ENCODE measurements at regions not wholly inside any gene's neighbourhood (a gene's known extent, or its start where the extent isn't known, plus 50 kb on each side); places are given as distances from the start of the nearest gene placed in this dataset.

DNA sequence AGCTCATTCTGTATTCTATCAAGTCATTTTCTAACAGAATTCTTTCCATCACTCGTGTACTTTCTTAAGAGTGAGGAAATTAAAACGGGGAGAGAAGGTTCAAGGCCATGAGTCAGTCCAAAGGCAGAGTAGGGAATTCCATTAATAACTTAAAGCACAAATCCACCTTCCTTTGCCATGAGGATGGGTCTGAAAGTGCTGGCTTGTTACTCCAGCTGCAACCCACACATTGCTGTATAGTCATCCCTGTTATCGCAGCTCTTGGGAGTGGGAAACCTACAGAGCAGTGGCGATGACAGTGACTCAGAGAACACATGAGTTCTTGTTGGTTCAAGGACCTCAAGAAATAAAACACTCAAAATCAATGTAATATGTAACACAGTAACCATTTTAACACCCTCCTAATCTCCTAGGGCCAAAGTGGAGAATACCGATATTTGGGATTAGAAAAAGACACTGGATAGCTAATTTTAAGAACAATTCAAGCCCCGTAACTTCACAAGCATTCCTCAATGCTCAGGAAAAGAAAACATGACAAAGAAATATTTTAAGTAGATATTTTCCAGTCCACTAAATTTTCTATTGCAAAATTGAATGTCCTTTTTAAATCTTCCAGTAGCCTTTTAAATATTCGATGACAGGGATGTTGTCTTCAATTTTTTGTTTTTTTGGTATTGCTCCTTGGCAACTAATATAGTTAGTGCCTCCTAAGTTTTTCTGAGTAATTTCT is 179.9 kb upstream of the THBS1 start:
- no peak for TF ChIP-seq POLR2AphosphoS5 (IDR thresholded peaks at IDR 0.05; ENCODE audit: low read depth, low read length)
- TF ChIP-seq, protein P1, sequence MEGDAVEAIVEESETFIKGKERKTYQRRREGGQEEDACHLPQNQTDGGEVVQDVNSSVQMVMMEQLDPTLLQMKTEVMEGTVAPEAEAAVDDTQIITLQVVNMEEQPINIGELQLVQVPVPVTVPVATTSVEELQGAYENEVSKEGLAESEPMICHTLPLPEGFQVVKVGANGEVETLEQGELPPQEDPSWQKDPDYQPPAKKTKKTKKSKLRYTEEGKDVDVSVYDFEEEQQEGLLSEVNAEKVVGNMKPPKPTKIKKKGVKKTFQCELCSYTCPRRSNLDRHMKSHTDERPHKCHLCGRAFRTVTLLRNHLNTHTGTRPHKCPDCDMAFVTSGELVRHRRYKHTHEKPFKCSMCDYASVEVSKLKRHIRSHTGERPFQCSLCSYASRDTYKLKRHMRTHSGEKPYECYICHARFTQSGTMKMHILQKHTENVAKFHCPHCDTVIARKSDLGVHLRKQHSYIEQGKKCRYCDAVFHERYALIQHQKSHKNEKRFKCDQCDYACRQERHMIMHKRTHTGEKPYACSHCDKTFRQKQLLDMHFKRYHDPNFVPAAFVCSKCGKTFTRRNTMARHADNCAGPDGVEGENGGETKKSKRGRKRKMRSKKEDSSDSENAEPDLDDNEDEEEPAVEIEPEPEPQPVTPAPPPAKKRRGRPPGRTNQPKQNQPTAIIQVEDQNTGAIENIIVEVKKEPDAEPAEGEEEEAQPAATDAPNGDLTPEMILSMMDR (IDR thresholded peaks at IDR 0.05): no peak
- TF ChIP-seq, protein P2, sequence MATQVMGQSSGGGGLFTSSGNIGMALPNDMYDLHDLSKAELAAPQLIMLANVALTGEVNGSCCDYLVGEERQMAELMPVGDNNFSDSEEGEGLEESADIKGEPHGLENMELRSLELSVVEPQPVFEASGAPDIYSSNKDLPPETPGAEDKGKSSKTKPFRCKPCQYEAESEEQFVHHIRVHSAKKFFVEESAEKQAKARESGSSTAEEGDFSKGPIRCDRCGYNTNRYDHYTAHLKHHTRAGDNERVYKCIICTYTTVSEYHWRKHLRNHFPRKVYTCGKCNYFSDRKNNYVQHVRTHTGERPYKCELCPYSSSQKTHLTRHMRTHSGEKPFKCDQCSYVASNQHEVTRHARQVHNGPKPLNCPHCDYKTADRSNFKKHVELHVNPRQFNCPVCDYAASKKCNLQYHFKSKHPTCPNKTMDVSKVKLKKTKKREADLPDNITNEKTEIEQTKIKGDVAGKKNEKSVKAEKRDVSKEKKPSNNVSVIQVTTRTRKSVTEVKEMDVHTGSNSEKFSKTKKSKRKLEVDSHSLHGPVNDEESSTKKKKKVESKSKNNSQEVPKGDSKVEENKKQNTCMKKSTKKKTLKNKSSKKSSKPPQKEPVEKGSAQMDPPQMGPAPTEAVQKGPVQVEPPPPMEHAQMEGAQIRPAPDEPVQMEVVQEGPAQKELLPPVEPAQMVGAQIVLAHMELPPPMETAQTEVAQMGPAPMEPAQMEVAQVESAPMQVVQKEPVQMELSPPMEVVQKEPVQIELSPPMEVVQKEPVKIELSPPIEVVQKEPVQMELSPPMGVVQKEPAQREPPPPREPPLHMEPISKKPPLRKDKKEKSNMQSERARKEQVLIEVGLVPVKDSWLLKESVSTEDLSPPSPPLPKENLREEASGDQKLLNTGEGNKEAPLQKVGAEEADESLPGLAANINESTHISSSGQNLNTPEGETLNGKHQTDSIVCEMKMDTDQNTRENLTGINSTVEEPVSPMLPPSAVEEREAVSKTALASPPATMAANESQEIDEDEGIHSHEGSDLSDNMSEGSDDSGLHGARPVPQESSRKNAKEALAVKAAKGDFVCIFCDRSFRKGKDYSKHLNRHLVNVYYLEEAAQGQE (IDR thresholded peaks at IDR 0.05; ENCODE audit: insufficient read depth in 1 of 2, low read depth in 2 of 2, low read length in 1 of 2): no peak

Measured in Panc1 (cell line).